Gastroesophageal sphincter (tissue), 3 donors: ENCODE measurements at regions not wholly inside any gene's neighbourhood (a gene's known extent, or its start where the extent isn't known, plus 50 kb on each side); places are given as distances from the start of the nearest gene placed in this dataset.

Experiments used
- EP300 ChIP-seq: sonication (generic); formaldehyde crosslinking; IDR thresholded peaks from one replicate; pipeline ENCODE4 v1.6.1; 2017; ENCODE audit warnings: antibody characterized with exemption, mild to moderate bottlenecking
- POLR2A ChIP-seq, 2 donors: fragments of 450-650 bp; IDR thresholded peaks; one replicate each; pipeline ENCODE4 v1.6.1; 2017; ENCODE audit warnings: antibody characterized with exemption in 2 of 2, mild to moderate bottlenecking in 2 of 2, moderate library complexity in 1 of 2
- TF ChIP-seq, protein P1 (sequence below), 4 experiments: fragments of 200-600 bp in 2 of 4; fragments of 450-650 bp in 2 of 4; sonication (generic) in 1 of 4; IDR thresholded peaks; one replicate each; pipeline ENCODE4 v1.5.1; 2017 to 2019; ENCODE audit warnings: antibody characterized with exemption in 4 of 4, mild to moderate bottlenecking in 2 of 4, moderate library complexity in 2 of 4

- TF ChIP-seq, protein P1, sequence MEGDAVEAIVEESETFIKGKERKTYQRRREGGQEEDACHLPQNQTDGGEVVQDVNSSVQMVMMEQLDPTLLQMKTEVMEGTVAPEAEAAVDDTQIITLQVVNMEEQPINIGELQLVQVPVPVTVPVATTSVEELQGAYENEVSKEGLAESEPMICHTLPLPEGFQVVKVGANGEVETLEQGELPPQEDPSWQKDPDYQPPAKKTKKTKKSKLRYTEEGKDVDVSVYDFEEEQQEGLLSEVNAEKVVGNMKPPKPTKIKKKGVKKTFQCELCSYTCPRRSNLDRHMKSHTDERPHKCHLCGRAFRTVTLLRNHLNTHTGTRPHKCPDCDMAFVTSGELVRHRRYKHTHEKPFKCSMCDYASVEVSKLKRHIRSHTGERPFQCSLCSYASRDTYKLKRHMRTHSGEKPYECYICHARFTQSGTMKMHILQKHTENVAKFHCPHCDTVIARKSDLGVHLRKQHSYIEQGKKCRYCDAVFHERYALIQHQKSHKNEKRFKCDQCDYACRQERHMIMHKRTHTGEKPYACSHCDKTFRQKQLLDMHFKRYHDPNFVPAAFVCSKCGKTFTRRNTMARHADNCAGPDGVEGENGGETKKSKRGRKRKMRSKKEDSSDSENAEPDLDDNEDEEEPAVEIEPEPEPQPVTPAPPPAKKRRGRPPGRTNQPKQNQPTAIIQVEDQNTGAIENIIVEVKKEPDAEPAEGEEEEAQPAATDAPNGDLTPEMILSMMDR (IDR thresholded peaks at IDR 0.05): no peak
- TF ChIP-seq POLR2A (IDR thresholded peaks at IDR 0.05): no peak
- no peak for TF ChIP-seq EP300
Measured at GRCh38 chr4:151921386-151921785, 160.6 kb upstream of the GATB start.
